ENCODE measurements at regions not wholly inside any gene's neighbourhood (a gene's known extent, or its start where the extent isn't known, plus 50 kb on each side); places are given as distances from the start of the nearest gene placed in this dataset.

GRCh38 chr6:2509711-2510110, 241.0 kb downstream of the MYLK4 start:
- 78 to 85% methylated on average over 16 of the region's 16 CpGs for WGBS, 2 donors
- H3K9me3 ChIP-seq (ENCODE audit: control insufficient read depth in 4 of 4, insufficient read depth in 3 of 4, low read length in 3 of 4): no peaks in the 10 kb centered on the region
- ATAC-seq (ENCODE audit: insufficient read depth, low FRiP score): peak; percentile 19
- H3K27me3 ChIP-seq (ENCODE audit: control insufficient read depth in 3 of 3, insufficient read depth in 3 of 3, low read length in 2 of 3): peaks cover 0 to 7% (median 0%) of the 10 kb centered on the region in 3 donors
- no peak overlapping the region for H3K9ac ChIP-seq (ENCODE audit: insufficient read depth in 1 of 2, low read length in 2 of 2)
- no peak overlapping the region for H3K4me3 ChIP-seq
- peaks cover 4 to 48% (median 7%) of the 10 kb centered on the region in 5 donors for H3K4me1 ChIP-seq (ENCODE audit: control insufficient read depth in 5 of 5, insufficient read depth in 5 of 5, low read length in 5 of 5)
- TF ChIP-seq CTCF (IDR thresholded peaks at IDR 0.05; ENCODE audit: control extremely low read depth, extremely low read depth): no peak
- no peak overlapping the region for H3K27ac ChIP-seq (ENCODE audit: low read depth in 1 of 2, low read length in 1 of 2)
- no peaks in the 10 kb centered on the region for H3K36me3 ChIP-seq (ENCODE audit: control insufficient read depth in 4 of 4, insufficient read depth in 4 of 4, low read length in 4 of 4)
- DNase-seq: peak; percentile 79 to 96 (median 92)

- no peak for DNase-seq
- Histone ChIP-seq H3K4me1 (ENCODE audit: control insufficient read depth in 5 of 5, insufficient read depth in 5 of 5, low read length in 5 of 5) (peaks cover 5 to 53% (median 7%) of the 10 kb centered on the region in 5 donors), H3K4me3 (no peak overlapping the region), H3K27ac (ENCODE audit: low read depth in 1 of 2, low read length in 1 of 2) (no peak overlapping the region), H3K27me3 (ENCODE audit: control insufficient read depth in 3 of 3, insufficient read depth in 3 of 3, low read length in 2 of 3) (peaks cover 0 to 7% (median 0%) of the 10 kb centered on the region in 3 donors), H3K9me3 (ENCODE audit: control insufficient read depth in 4 of 4, insufficient read depth in 3 of 4, low read length in 3 of 4) (no peaks in the 10 kb centered on the region), H3K9ac (ENCODE audit: insufficient read depth in 1 of 2, low read length in 2 of 2) (no peak overlapping the region), H3K36me3 (ENCODE audit: control insufficient read depth in 4 of 4, insufficient read depth in 4 of 4, low read length in 4 of 4) (no peaks in the 10 kb centered on the region)
- ATAC-seq (ENCODE audit: insufficient read depth, low FRiP score): no peak
- WGBS, 2 donors: 58 to 70% methylated on average over 3 of the region's 3 CpGs
- TF ChIP-seq CTCF (IDR thresholded peaks at IDR 0.05; ENCODE audit: control extremely low read depth, extremely low read depth): no peak
These were observed 242.7 kb downstream of the MYLK4 start for GRCh38 chr6:2508071-2508470.

GRCh38 chr6:2507521-2508037, 243.1 kb downstream of the MYLK4 start:
- no peak overlapping the region for H3K4me3 ChIP-seq
- no peak overlapping the region for H3K27ac ChIP-seq (ENCODE audit: low read depth in 1 of 2, low read length in 1 of 2)
- H3K9ac ChIP-seq (ENCODE audit: insufficient read depth in 1 of 2, low read length in 2 of 2): no peak overlapping the region
- 61 to 85% methylated on average over 3 of the region's 3 CpGs for WGBS, 2 donors
- no peak for TF ChIP-seq CTCF (IDR thresholded peaks at IDR 0.05; ENCODE audit: control extremely low read depth, extremely low read depth)
- no peak for ATAC-seq (ENCODE audit: insufficient read depth, low FRiP score)
- H3K4me1 ChIP-seq (ENCODE audit: control insufficient read depth in 5 of 5, insufficient read depth in 5 of 5, low read length in 5 of 5): peaks cover 7 to 53% (median 7%) of the 10 kb centered on the region in 5 donors
- no peaks in the 10 kb centered on the region for H3K9me3 ChIP-seq (ENCODE audit: control insufficient read depth in 4 of 4, insufficient read depth in 3 of 4, low read length in 3 of 4)
- DNase-seq: peak in 1 of 3 donors; percentile 48
- H3K36me3 ChIP-seq (ENCODE audit: control insufficient read depth in 4 of 4, insufficient read depth in 4 of 4, low read length in 4 of 4): no peaks in the 10 kb centered on the region
- peaks cover 0 to 7% (median 0%) of the 10 kb centered on the region in 3 donors for H3K27me3 ChIP-seq (ENCODE audit: control insufficient read depth in 3 of 3, insufficient read depth in 3 of 3, low read length in 2 of 3)

- peaks cover 7 to 53% (median 7%) of the 10 kb centered on the region in 5 donors for H3K4me1 ChIP-seq (ENCODE audit: control insufficient read depth in 5 of 5, insufficient read depth in 5 of 5, low read length in 5 of 5)
- no peak overlapping the region for H3K9ac ChIP-seq (ENCODE audit: insufficient read depth in 1 of 2, low read length in 2 of 2)
- no peaks in the 10 kb centered on the region for H3K36me3 ChIP-seq (ENCODE audit: control insufficient read depth in 4 of 4, insufficient read depth in 4 of 4, low read length in 4 of 4)
- H3K4me3 ChIP-seq: no peak overlapping the region
- no peak for TF ChIP-seq CTCF (IDR thresholded peaks at IDR 0.05; ENCODE audit: control extremely low read depth, extremely low read depth)
- H3K27me3 ChIP-seq (ENCODE audit: control insufficient read depth in 3 of 3, insufficient read depth in 3 of 3, low read length in 2 of 3): peaks cover 0 to 7% (median 0%) of the 10 kb centered on the region in 3 donors
- peak in 2 of 3 donors; percentile 36 to 38 for DNase-seq
- no peak for ATAC-seq (ENCODE audit: insufficient read depth, low FRiP score)
- H3K27ac ChIP-seq (ENCODE audit: low read depth in 1 of 2, low read length in 1 of 2): no peak overlapping the region
- WGBS, 2 donors: 71 to 75% methylated on average over 2 of the region's 2 CpGs
- H3K9me3 ChIP-seq (ENCODE audit: control insufficient read depth in 4 of 4, insufficient read depth in 3 of 4, low read length in 3 of 4): no peaks in the 10 kb centered on the region
These were observed 243.7 kb downstream of the MYLK4 start for GRCh38 chr6:2507016-2507415.

Measured in lung (tissue), 11 donors.